ENCODE measurements at regions not wholly inside any gene's neighbourhood (a gene's known extent, or its start where the extent isn't known, plus 50 kb on each side); places are given as distances from the start of the nearest gene placed in this dataset.
"Not testable (repeated sequence)": the region's sequence is repeated elsewhere in the genome, so short reads cannot be mapped to it uniquely, and the experiment has no call there.

GRCh38 chr12:9450127-9450567, 157.6 kb downstream of the KLRB1 start:
- TF ChIP-seq CTCF (conservative IDR thresholded peaks at IDR 0.05; ENCODE audit: low read depth, low read length); MXI1 (IDR thresholded peaks at IDR 0.05; ENCODE audit: borderline replicate concordance, low read depth, low read length); POLR2A (IDR thresholded peaks at IDR 0.05; ENCODE audit: low read depth, low read length); MAFK (IDR thresholded peaks at IDR 0.05; ENCODE audit: low read depth, low read length); SMC3 (IDR thresholded peaks at IDR 0.05; ENCODE audit: low read depth, low read length): not testable (repeated sequence)
- TF ChIP-seq, protein P1, sequence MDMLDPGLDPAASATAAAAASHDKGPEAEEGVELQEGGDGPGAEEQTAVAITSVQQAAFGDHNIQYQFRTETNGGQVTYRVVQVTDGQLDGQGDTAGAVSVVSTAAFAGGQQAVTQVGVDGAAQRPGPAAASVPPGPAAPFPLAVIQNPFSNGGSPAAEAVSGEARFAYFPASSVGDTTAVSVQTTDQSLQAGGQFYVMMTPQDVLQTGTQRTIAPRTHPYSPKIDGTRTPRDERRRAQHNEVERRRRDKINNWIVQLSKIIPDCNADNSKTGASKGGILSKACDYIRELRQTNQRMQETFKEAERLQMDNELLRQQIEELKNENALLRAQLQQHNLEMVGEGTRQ (IDR thresholded peaks at IDR 0.05; ENCODE audit: low read depth, low read length), result not testable (repeated sequence)
